ENCODE measurements at regions not wholly inside any gene's neighbourhood (a gene's known extent, or its start where the extent isn't known, plus 50 kb on each side); places are given as distances from the start of the nearest gene placed in this dataset.
"Not testable (repeated sequence)": the region's sequence is repeated elsewhere in the genome, so short reads cannot be mapped to it uniquely, and the experiment has no call there.

DNA sequence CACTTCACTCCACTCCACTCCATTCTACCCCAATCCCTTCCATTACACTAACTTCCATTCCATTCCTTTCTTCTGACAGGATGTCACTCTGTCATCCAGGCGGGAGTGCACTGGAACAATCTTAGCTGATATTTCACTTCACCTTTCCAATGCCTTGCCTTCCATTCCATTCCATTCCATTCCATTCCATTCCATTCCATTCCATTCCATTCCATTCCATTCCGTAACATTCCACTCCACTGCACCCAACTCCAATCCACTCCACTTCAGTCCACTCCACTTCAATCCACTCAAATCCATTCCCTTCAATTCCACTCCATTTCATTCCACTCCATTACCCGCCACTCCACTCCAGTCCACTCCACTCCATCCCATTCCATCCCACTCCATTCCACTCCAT, 1099.4 kb downstream of the TSPY10 start:
- peak; percentile 86 for DNase-seq

DNA sequence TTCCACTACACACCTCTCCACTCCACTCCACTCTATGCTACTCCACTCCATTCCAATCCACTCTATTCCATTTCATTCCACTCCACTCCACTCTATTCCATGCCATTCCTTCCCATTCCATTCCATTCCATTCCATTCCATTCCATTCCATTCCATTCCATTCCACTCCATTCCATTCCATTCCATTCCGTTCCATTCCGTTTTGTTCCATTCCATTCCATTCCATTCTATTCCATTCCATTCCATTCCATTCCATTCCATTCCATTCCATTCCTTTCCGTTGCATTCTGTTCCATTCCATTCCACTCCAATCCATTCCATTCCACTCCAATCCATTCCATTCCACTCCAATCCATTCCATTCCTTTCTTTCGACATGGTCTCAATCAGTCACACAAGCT, 1121.1 kb downstream of the TSPY10 start:
- DNase-seq: not testable (repeated sequence)

GRCh38 chrY:10657120-10657519, 1129.4 kb downstream of the TSPY10 start:
- DNase-seq: not testable (repeated sequence)

DNA sequence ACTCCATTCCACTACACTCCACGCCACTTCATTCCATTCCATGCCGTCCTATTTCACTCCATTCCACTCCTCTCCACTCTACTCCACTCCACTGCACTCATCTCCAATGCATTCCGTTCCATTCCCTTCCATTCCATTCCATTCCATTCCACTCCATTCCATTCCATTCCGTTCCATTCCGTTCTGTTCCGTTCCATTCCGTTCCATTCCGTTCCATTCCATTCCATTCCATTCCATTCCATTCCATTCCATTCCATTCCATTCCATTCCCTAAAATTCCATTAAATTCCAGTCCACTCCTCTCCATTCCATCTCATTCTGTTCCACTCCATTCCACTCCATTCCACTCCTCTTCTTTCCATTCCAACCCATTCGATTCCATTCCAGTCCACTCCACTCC, 1139.1 kb downstream of the TSPY10 start:
- no peak for DNase-seq

- DNase-seq: no peak
These were observed 1158.7 kb downstream of the TSPY10 start for GRCh38 chrY:10686414-10686813.

Measured in fibroblast of skin of back (primary cell).